ENCODE measurements at regions not wholly inside any gene's neighbourhood (a gene's known extent, or its start where the extent isn't known, plus 50 kb on each side); places are given as distances from the start of the nearest gene placed in this dataset.
"Not testable (repeated sequence)": the region's sequence is repeated elsewhere in the genome, so short reads cannot be mapped to it uniquely, and the experiment has no call there.

- H4K20me1 ChIP-seq, result no peaks in the 10 kb centered on the region
- H3K9me3 ChIP-seq (replicated peaks in 1 of 11), result peaks cover 24 to 31% (median 29%) of the 10 kb centered on the region in 11 experiments
- no peaks in the 10 kb centered on the region for H3K4me1 ChIP-seq
- H3K27ac ChIP-seq, result no peak overlapping the region
- no peak overlapping the region for H3K4me3 ChIP-seq
- H3K9ac ChIP-seq, result no peak overlapping the region
- no peak overlapping the region for H3K4me2 ChIP-seq
- TF ChIP-seq Cebpa-rat (IDR thresholded peaks at IDR 0.05), result no peak
- no peaks in the 10 kb centered on the region for H3K27me3 ChIP-seq
- H3K36me3 ChIP-seq, result no peaks in the 10 kb centered on the region
Observed at GRCh38 chr4:186368281-186368680, 102.3 kb downstream of the F11 start.

- peaks cover 34 to 46% (median 40%) of the 10 kb centered on the region in 11 experiments for H3K9me3 ChIP-seq (replicated peaks in 1 of 11)
- H3K4me2 ChIP-seq, result no peak overlapping the region
- no peak overlapping the region for H3K9ac ChIP-seq
- no peaks in the 10 kb centered on the region for H3K36me3 ChIP-seq
- H4K20me1 ChIP-seq, result no peaks in the 10 kb centered on the region
- H3K4me3 ChIP-seq, result no peak overlapping the region
- no peak for TF ChIP-seq Cebpa-rat (IDR thresholded peaks at IDR 0.05)
- no peaks in the 10 kb centered on the region for H3K27me3 ChIP-seq
- H3K27ac ChIP-seq, result no peak overlapping the region
- no peaks in the 10 kb centered on the region for H3K4me1 ChIP-seq
Observed at GRCh38 chr4:186366326-186366725, 100.3 kb downstream of the F11 start.

GRCh38 chr4:186363038-186363437 is 97.0 kb downstream of the F11 start:
- H4K20me1 ChIP-seq, H3K9ac ChIP-seq, H3K27ac ChIP-seq, H3K4me2 ChIP-seq, H3K4me1 ChIP-seq, H3K27me3 ChIP-seq, H3K4me3 ChIP-seq, H3K36me3 ChIP-seq: not testable (repeated sequence)
- peaks cover 34 to 49% (median 40%) of the 10 kb centered on the region in 11 experiments for H3K9me3 ChIP-seq (replicated peaks in 1 of 11)

GRCh38 chr4:186360551-186360950 is 94.6 kb downstream of the F11 start:
- Histone ChIP-seq H4K20me1 (no peaks in the 10 kb centered on the region), H3K27ac (no peak overlapping the region), H3K4me1 (no peaks in the 10 kb centered on the region), H3K9me3 (replicated peaks in 1 of 11) (peaks cover 26 to 41% (median 36%) of the 10 kb centered on the region in 11 experiments), H3K4me2 (no peak overlapping the region), H3K36me3 (no peaks in the 10 kb centered on the region), H3K27me3 (no peaks in the 10 kb centered on the region), H3K9ac (no peak overlapping the region), H3K4me3 (no peak overlapping the region)
- no peak for TF ChIP-seq Cebpa-rat (IDR thresholded peaks at IDR 0.05)

GRCh38 chr4:186351668-186352194 is 85.7 kb downstream of the F11 start:
- no peaks in the 10 kb centered on the region for H4K20me1 ChIP-seq
- H3K4me1 ChIP-seq, result no peaks in the 10 kb centered on the region
- no peaks in the 10 kb centered on the region for H3K27me3 ChIP-seq
- H3K4me2 ChIP-seq, result no peak overlapping the region
- H3K9me3 ChIP-seq (replicated peaks in 1 of 11), result peaks cover 0 to 7% (median 0%) of the 10 kb centered on the region in 11 experiments; a peak in 1 of 22 replicates
- no peak overlapping the region for H3K4me3 ChIP-seq
- no peak overlapping the region for H3K27ac ChIP-seq
- TF ChIP-seq Cebpa-rat (IDR thresholded peaks at IDR 0.05), result no peak
- H3K9ac ChIP-seq, result no peak overlapping the region
- no peaks in the 10 kb centered on the region for H3K36me3 ChIP-seq

GRCh38 chr4:186348433-186348832 is 82.4 kb downstream of the F11 start:
- Histone ChIP-seq H4K20me1 (no peaks in the 10 kb centered on the region), H3K27me3 (no peaks in the 10 kb centered on the region), H3K9ac (no peak overlapping the region), H3K36me3 (no peaks in the 10 kb centered on the region), H3K27ac (no peak overlapping the region), H3K9me3 (replicated peaks in 1 of 11) (no peaks in the 10 kb centered on the region), H3K4me1 (no peaks in the 10 kb centered on the region), H3K4me3 (no peak overlapping the region), H3K4me2 (no peak overlapping the region)
- TF ChIP-seq Cebpa-rat (IDR thresholded peaks at IDR 0.05), result no peak

- Histone ChIP-seq H3K36me3 (no peaks in the 10 kb centered on the region), H3K4me1 (no peaks in the 10 kb centered on the region), H4K20me1 (no peaks in the 10 kb centered on the region), H3K9me3 (replicated peaks in 1 of 11) (no peaks in the 10 kb centered on the region), H3K4me3 (no peak overlapping the region), H3K27ac (no peak overlapping the region), H3K27me3 (no peaks in the 10 kb centered on the region), H3K4me2 (no peak overlapping the region), H3K9ac (no peak overlapping the region)
- no peak for TF ChIP-seq Cebpa-rat (IDR thresholded peaks at IDR 0.05)
Observed at GRCh38 chr4:186347743-186348142, 81.8 kb downstream of the F11 start.

- no peak overlapping the region for H3K4me3 ChIP-seq
- no peaks in the 10 kb centered on the region for H3K9me3 ChIP-seq (replicated peaks in 1 of 11)
- no peaks in the 10 kb centered on the region for H3K36me3 ChIP-seq
- H3K27ac ChIP-seq, result no peak overlapping the region
- no peaks in the 10 kb centered on the region for H4K20me1 ChIP-seq
- H3K9ac ChIP-seq, result no peak overlapping the region
- peaks cover 0 to 4% (median 0%) of the 10 kb centered on the region in 10 experiments; a peak in 6 of 20 replicates for H3K4me1 ChIP-seq
- TF ChIP-seq Cebpa-rat (IDR thresholded peaks at IDR 0.05), result no peak
- H3K27me3 ChIP-seq, result no peaks in the 10 kb centered on the region
- no peak overlapping the region for H3K4me2 ChIP-seq
Observed at GRCh38 chr4:186345184-186345583, 79.2 kb downstream of the F11 start.

GRCh38 chr4:186342582-186342981 is 76.6 kb downstream of the F11 start:
- H3K9me3 ChIP-seq (replicated peaks in 1 of 11), result no peaks in the 10 kb centered on the region
- peaks cover 0 to 17% (median 5%) of the 10 kb centered on the region in 10 experiments; a peak in 9 of 20 replicates for H3K4me1 ChIP-seq
- H3K4me3 ChIP-seq, result no peak overlapping the region
- H4K20me1 ChIP-seq, result no peaks in the 10 kb centered on the region
- H3K4me2 ChIP-seq, result no peak overlapping the region
- no peak for TF ChIP-seq Cebpa-rat (IDR thresholded peaks at IDR 0.05)
- no peaks in the 10 kb centered on the region for H3K36me3 ChIP-seq
- H3K27me3 ChIP-seq, result no peaks in the 10 kb centered on the region
- H3K27ac ChIP-seq, result no peak overlapping the region
- no peak overlapping the region for H3K9ac ChIP-seq

- peaks cover 0 to 17% (median 5%) of the 10 kb centered on the region in 10 experiments; a peak in 9 of 20 replicates for H3K4me1 ChIP-seq
- H3K4me3 ChIP-seq, result no peak overlapping the region
- no peak overlapping the region for H3K9ac ChIP-seq
- no peak overlapping the region for H3K4me2 ChIP-seq
- H4K20me1 ChIP-seq, result no peaks in the 10 kb centered on the region
- H3K36me3 ChIP-seq, result no peaks in the 10 kb centered on the region
- H3K27me3 ChIP-seq, result no peaks in the 10 kb centered on the region
- H3K9me3 ChIP-seq (replicated peaks in 1 of 11), result no peaks in the 10 kb centered on the region
- TF ChIP-seq Cebpa-rat (IDR thresholded peaks at IDR 0.05), result no peak
- H3K27ac ChIP-seq, result no peak overlapping the region
Observed at GRCh38 chr4:186341655-186342054, 75.7 kb downstream of the F11 start.
